OCI-LY3 (cell line): ENCODE measurements at regions not wholly inside any gene's neighbourhood (a gene's known extent, or its start where the extent isn't known, plus 50 kb on each side); places are given as distances from the start of the nearest gene placed in this dataset.

Experiments used
- H2AFZ ChIP-seq: fragments of 200-600, 300-600 bp; shearing (Covaris generic); 2 replicates; pipeline ENCODE4 v1.6.0; 2014; ENCODE audit warnings: antibody characterized with exemption, low read depth, low read length
- H3K27ac ChIP-seq: fragments of 200-600, 300-600 bp; sonication (generic); 2 replicates; pipeline ENCODE4 v1.5.1; 2014; ENCODE audit warnings: mild to moderate bottlenecking, low read length, moderate library complexity, mixed read lengths
- H3K27me3 ChIP-seq: fragments of 200-600, 300-600 bp; sonication (generic); 2 replicates; pipeline ENCODE4 v1.6.1; 2014; ENCODE audit warnings: low read depth, low read length, mixed read lengths
- H3K36me3 ChIP-seq: fragments of 200-600, 300-600 bp; sonication (generic); replicated peaks from 2 replicates; pipeline ENCODE3; 2014; ENCODE audit warnings: low read depth, low read length, mixed read lengths
- H3K4me1 ChIP-seq: fragments of 300-600, 200-600 bp; sonication (generic); 2 replicates; pipeline ENCODE4 v1.6.1; 2014; ENCODE audit warnings: low read length, mixed read lengths
- H3K4me2 ChIP-seq: fragments of 200-600, 300-600 bp; sonication (generic); 2 replicates; pipeline ENCODE4 v1.6.1; 2014; ENCODE audit warnings: low read length, mixed read lengths
- H3K4me3 ChIP-seq: fragments of 300-600, 200-600 bp; sonication (generic); 2 replicates; pipeline ENCODE4 v1.5.1; 2014; ENCODE audit warnings: antibody characterized with exemption, mild to moderate bottlenecking, low read length, moderate library complexity
- H3K79me2 ChIP-seq: fragments of 300-600, 200-600 bp; shearing (Covaris generic); 2 replicates; pipeline ENCODE4 v1.6.1; 2014; ENCODE audit warnings: mild to moderate bottlenecking, low read length, mixed read lengths
- H3K9ac ChIP-seq: fragments of 300-600, 200-600 bp; shearing (Covaris generic); 2 replicates; pipeline ENCODE4 v1.6.0; 2014; ENCODE audit warnings: mild to moderate bottlenecking, low read length, moderate library complexity
- H3K9me3 ChIP-seq: fragments of 200-600, 300-600 bp; shearing (Covaris generic); 2 replicates; pipeline ENCODE4 v1.6.1; 2014; ENCODE audit warnings: low read length, mixed read lengths; ENCODE audit not compliant: insufficient read depth
- H4K20me1 ChIP-seq: fragments of 200-600, 300-600 bp; sonication (generic); 2 replicates; pipeline ENCODE4 v1.6.1; 2016; ENCODE audit warnings: low read length, mixed read lengths; ENCODE audit not compliant: insufficient read depth
- EZH2phosphoT487 ChIP-seq: fragments of 200-600 bp; shearing (Covaris generic); IDR thresholded peaks from 2 replicates; pipeline ENCODE4 v1.6.1; 2018; ENCODE audit warnings: antibody characterized with exemption, mixed run types, low read depth
- TF ChIP-seq, protein P1 (sequence below): fragments of 200-600, 300-600 bp; sonication (generic); IDR thresholded peaks from 2 replicates; pipeline ENCODE4 v1.5.1; 2014; ENCODE audit warnings: antibody characterized with exemption, low read length, low read depth

DNA sequence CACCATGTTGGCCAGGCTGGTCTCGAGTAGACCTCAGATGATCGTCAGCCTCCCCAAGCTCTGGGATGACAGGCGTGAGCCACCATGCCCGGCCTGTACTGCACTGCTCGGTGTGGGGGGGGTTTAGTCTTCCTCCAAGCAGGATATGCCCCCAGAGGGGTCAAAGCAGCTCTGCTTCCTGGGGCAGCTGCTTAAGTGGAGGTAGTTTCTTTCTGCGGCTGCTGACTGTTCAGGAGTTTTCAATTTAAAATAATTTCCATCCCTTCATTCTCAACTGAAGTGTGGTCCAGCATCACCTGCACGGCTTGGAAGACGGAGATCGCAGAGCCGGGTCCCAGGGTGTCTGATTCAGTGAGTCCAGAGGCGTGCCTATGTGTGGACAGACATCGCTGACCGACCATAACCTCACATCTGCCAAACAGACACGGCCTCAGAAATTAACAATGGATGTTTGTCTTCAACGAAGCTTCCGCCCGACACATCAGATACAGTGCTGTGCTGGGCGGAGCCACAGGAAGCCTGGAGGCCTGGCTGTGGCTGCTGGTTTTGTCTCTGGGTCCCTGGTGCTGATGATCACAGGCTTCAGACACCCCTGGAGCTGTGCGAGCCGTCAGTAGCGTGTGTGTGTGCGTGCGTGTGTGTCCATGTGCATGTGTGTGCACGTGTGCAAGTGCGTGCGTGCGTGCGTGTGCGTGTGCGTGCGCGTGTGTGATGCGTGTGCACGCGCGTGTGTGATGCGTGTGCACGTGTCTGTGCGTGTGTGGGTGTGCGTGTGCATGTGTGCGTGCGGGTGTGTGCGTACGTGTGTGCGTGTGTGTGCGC lies 226.5 kb upstream of the PITRM1 start:
- Histone ChIP-seq H3K9me3 (no peaks in the 10 kb centered on the region), H3K4me3 (no peak overlapping the region), H3K4me1 (peaks cover 15% of the 10 kb centered on the region), H3K36me3 (no peaks in the 10 kb centered on the region), H3K4me2 (no peak overlapping the region), H3K79me2 (no peaks in the 10 kb centered on the region), H2AFZ (no peak overlapping the region), H3K27me3 (no peaks in the 10 kb centered on the region; the same call in 1 of the 2 replicates), H4K20me1 (no peaks in the 10 kb centered on the region), H3K27ac (no peak overlapping the region), H3K9ac (no peak overlapping the region)
- TF ChIP-seq EZH2phosphoT487: no peak
- TF ChIP-seq, protein P1, sequence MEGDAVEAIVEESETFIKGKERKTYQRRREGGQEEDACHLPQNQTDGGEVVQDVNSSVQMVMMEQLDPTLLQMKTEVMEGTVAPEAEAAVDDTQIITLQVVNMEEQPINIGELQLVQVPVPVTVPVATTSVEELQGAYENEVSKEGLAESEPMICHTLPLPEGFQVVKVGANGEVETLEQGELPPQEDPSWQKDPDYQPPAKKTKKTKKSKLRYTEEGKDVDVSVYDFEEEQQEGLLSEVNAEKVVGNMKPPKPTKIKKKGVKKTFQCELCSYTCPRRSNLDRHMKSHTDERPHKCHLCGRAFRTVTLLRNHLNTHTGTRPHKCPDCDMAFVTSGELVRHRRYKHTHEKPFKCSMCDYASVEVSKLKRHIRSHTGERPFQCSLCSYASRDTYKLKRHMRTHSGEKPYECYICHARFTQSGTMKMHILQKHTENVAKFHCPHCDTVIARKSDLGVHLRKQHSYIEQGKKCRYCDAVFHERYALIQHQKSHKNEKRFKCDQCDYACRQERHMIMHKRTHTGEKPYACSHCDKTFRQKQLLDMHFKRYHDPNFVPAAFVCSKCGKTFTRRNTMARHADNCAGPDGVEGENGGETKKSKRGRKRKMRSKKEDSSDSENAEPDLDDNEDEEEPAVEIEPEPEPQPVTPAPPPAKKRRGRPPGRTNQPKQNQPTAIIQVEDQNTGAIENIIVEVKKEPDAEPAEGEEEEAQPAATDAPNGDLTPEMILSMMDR: no peak

DNA sequence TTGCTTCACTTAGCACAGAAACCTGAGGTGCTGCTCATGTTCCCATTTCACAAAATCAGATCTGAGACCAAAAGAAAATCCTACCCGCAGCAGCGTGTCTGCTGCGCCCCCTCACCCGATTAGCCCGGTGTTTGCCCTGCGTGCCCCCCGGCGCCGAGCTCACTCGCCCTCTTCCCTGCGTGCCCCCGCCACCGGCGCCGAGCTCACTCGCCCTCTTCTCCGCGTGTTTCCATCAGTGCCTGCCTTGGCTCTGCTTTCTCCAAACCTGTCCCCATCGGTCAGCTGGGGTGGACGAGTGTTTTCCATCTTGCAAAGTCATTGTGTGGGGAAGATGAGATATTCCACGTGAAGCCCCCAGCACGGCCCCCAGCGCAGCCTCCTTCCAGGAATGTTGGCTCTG lies 225.3 kb upstream of the PITRM1 start:
- no peaks in the 10 kb centered on the region for H4K20me1 ChIP-seq
- H3K79me2 ChIP-seq: no peaks in the 10 kb centered on the region
- H2AFZ ChIP-seq: no peak overlapping the region
- TF ChIP-seq, protein P1: no peak
- TF ChIP-seq EZH2phosphoT487: no peak
- no peak overlapping the region for H3K9ac ChIP-seq
- H3K36me3 ChIP-seq: no peaks in the 10 kb centered on the region
- no peak overlapping the region for H3K4me2 ChIP-seq
- no peaks in the 10 kb centered on the region for H3K9me3 ChIP-seq
- no peaks in the 10 kb centered on the region; the same call in 1 of the 2 replicates for H3K27me3 ChIP-seq
- H3K4me1 ChIP-seq: peaks cover 15% of the 10 kb centered on the region
- no peak overlapping the region for H3K27ac ChIP-seq
- H3K4me3 ChIP-seq: no peak overlapping the region

DNA sequence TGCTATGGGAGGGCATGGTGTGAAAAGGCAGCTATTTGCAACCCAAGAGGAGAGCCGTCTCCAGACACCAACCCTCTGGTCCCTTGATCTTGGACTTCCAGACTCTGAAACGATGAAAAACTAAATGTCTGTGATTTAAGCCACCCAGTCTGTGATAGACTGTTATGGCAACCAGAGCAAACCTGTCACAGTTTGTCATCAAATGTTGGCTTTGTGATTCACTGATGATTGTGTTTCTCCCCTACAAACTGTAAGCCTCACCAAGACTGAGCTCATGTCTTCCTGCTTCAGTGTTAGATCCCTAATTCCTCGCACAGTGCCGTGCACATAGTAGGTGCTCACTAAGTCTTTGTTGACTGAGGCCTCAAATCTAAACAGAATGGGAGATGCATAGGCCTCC lies 224.6 kb upstream of the PITRM1 start:
- Histone ChIP-seq H3K4me2 (no peak overlapping the region), H3K27ac (no peak overlapping the region), H3K4me3 (no peak overlapping the region), H3K9ac (no peak overlapping the region), H4K20me1 (no peaks in the 10 kb centered on the region), H3K79me2 (no peaks in the 10 kb centered on the region), H3K4me1 (peaks cover 15% of the 10 kb centered on the region), H2AFZ (no peak overlapping the region), H3K27me3 (no peaks in the 10 kb centered on the region; the same call in 1 of the 2 replicates), H3K36me3 (no peaks in the 10 kb centered on the region), H3K9me3 (no peaks in the 10 kb centered on the region)
- no peak for TF ChIP-seq EZH2phosphoT487
- TF ChIP-seq, protein P1: no peak

DNA sequence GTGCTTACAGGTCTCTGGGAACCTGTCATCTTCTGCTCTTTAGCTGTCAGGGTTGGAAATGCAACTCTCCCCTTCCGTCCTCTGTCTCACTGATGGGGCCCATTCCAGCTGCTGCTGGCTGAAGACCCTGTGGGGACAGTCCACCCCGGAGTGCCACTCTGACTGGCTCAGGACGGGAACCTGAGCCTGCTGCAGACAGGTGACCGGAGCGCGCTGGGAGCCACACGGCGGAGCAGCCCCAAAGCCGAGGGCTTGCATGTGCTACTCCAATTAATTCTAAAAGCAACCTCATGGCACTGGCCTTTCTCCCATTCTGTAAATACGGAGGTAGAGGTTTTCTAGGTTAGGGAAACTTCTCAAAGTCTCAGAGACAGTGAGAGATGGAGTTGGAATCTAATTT lies 223.5 kb upstream of the PITRM1 start:
- no peak overlapping the region for H3K4me3 ChIP-seq
- H3K4me2 ChIP-seq: no peak overlapping the region
- no peaks in the 10 kb centered on the region; the same call in 1 of the 2 replicates for H3K27me3 ChIP-seq
- no peaks in the 10 kb centered on the region for H3K36me3 ChIP-seq
- no peaks in the 10 kb centered on the region for H4K20me1 ChIP-seq
- H3K79me2 ChIP-seq: no peaks in the 10 kb centered on the region
- H3K4me1 ChIP-seq: peaks cover 19% of the 10 kb centered on the region
- TF ChIP-seq EZH2phosphoT487: no peak
- TF ChIP-seq, protein P1: no peak
- H3K9me3 ChIP-seq: no peaks in the 10 kb centered on the region
- no peak overlapping the region for H3K9ac ChIP-seq
- H3K27ac ChIP-seq: no peak overlapping the region
- H2AFZ ChIP-seq: no peak overlapping the region
